Naive thymus-derived CD4-positive, alpha-beta T cell (primary cell): ENCODE measurements at regions not wholly inside any gene's neighbourhood (a gene's known extent, or its start where the extent isn't known, plus 50 kb on each side); places are given as distances from the start of the nearest gene placed in this dataset.

ENCODE experiments used
- ATAC-seq: fragments of 150-1000 bp; cut with Tn5 transposase; 2 replicates; pipeline ENCODE4 v1.10.0; 2021; ENCODE audit warnings: mild to moderate bottlenecking, moderate library complexity
- CTCF ChIA-PET: fragments of 350-600 bp; sonication (Branson Sonifier 250); formaldehyde crosslinking; loops from one replicate; lab custom pipeline; 2021; ENCODE audit warnings: antibody characterized with exemption; lab: Charles Lee
- POLR2A ChIA-PET: fragments of 350-600 bp; sonication (Branson Sonifier 250); formaldehyde crosslinking; loops from one replicate; lab custom pipeline; 2021; ENCODE audit warnings: antibody characterized with exemption, inconsistent platforms; lab: Charles Lee
- DNase-seq, 9 donors: peaks; one replicate each; pipeline versions ENCODE4 v3.0.0 to v3.0.0-alpha.2; 2020 to 2022; ENCODE audit warnings: mixed read lengths in 1 of 9
- H3K27ac ChIP-seq: one replicate; pipeline ENCODE4 v1.7.0; 2013; ENCODE audit warnings: mild to moderate bottlenecking, low read depth, low read length, moderate library complexity
- H3K27me3 ChIP-seq, 2 donors: one replicate each; pipeline ENCODE4 v1.7.0; 2013; ENCODE audit warnings: low read length in 2 of 2, mild to moderate bottlenecking in 2 of 2, moderate library complexity in 2 of 2; ENCODE audit not compliant: control insufficient read depth in 2 of 2, insufficient read depth in 2 of 2
- H3K36me3 ChIP-seq, 3 experiments: 1 replicate in 2 of 3; 2 replicates in 1 of 3; pipeline ENCODE4 v1.7.0; 2013; ENCODE audit warnings: low read length in 3 of 3, mild to moderate bottlenecking in 3 of 3, moderate library complexity in 1 of 3; ENCODE audit not compliant: insufficient read depth in 3 of 3, control insufficient read depth in 2 of 3
- H3K4me1 ChIP-seq, 2 donors: one replicate each; pipeline ENCODE4 v1.7.0; 2013; ENCODE audit warnings: low read length in 2 of 2, mild to moderate bottlenecking in 2 of 2, moderate library complexity in 1 of 2; ENCODE audit not compliant: control insufficient read depth in 2 of 2, insufficient read depth in 2 of 2
- H3K4me3 ChIP-seq: 2 replicates; pipeline ENCODE4 v1.7.0; 2013; ENCODE audit warnings: mild to moderate bottlenecking, low read length
- H3K9me3 ChIP-seq, 3 experiments: 1 replicate in 2 of 3; 2 replicates in 1 of 3; pipeline ENCODE4 v1.7.0; 2013; ENCODE audit warnings: low read length in 3 of 3; ENCODE audit not compliant: control insufficient read depth in 2 of 3
- H3K27ac Mint-ChIP-seq, 9 donors: one replicate each; pipeline ENCODE4 v1.8.0; 2020 to 2022; ENCODE audit warnings: mixed read lengths in 9 of 9, mild to moderate bottlenecking in 8 of 9, moderate library complexity in 5 of 9, inconsistent platforms in 2 of 9
- H3K27me3 Mint-ChIP-seq, 5 donors: one replicate each; pipeline ENCODE4 v1.8.0; 2021 to 2022; ENCODE audit warnings: mixed read lengths in 5 of 5, mild to moderate bottlenecking in 1 of 5
- H3K36me3 Mint-ChIP-seq, 5 donors: one replicate each; pipeline ENCODE4 v1.8.0; 2020 to 2022; ENCODE audit warnings: mixed read lengths in 5 of 5, mild to moderate bottlenecking in 3 of 5, inconsistent platforms in 1 of 5
- H3K4me1 Mint-ChIP-seq, 7 donors: one replicate each; pipeline ENCODE4 v1.8.0; 2020 to 2022; ENCODE audit warnings: mixed read lengths in 7 of 7, mild to moderate bottlenecking in 3 of 7, inconsistent platforms in 1 of 7
- H3K4me3 Mint-ChIP-seq, 10 donors: one replicate each; pipeline ENCODE4 v1.8.0; 2020 to 2022; ENCODE audit warnings: mild to moderate bottlenecking in 10 of 10, mixed read lengths in 10 of 10, moderate library complexity in 6 of 10, inconsistent platforms in 2 of 10
- H3K9me3 Mint-ChIP-seq, 11 donors: one replicate each; pipeline ENCODE4 v1.8.0; 2020 to 2022; ENCODE audit warnings: mixed read lengths in 11 of 11, mild to moderate bottlenecking in 4 of 11, inconsistent platforms in 1 of 11, moderate library complexity in 1 of 11
- intact Hi-C, 2 donors: fragments of 100-400 bp; cut with micrococcal nuclease; formaldehyde crosslinking; loops; one replicate each; pipeline ENCODE4 v1.15.1; 2023

DNA sequence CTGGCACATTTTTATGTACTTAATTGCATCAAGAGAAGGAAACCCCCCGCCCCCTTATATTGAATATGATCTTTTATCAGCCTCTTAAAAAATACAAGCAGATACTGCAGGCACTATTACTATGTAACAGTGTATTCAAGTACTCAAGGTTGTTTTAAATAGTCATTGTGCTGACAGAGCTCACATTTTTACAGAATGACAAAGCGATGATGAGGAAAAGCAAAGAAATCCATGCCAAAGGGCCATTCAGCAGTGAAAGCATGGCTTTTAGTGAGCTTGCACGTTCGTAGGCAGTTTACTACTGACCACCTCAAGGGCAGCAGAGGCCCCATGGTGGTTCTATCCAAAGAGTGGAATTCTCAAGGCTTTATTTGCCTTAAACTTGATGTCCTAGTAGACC lies 146.8 kb downstream of the RPS12 start:
- no peaks in the 10 kb centered on the region for H3K9me3 ChIP-seq
- no peak overlapping the region for H3K4me3 Mint-ChIP-seq
- H3K27me3 ChIP-seq: no peaks in the 10 kb centered on the region
- H3K36me3 Mint-ChIP-seq: peaks cover 0 to 8% (median 0%) of the 10 kb centered on the region in 5 donors
- no peak overlapping the region for H3K27ac ChIP-seq
- intact Hi-C loops: loop anchor here in 1 of 2 donors (5.0 kb wide), 2 partner anchors 294 to 429 kb away; no protein-coding TSS in a partner anchor
- peaks cover 34 to 57% (median 43%) of the 10 kb centered on the region in 5 donors for H3K27me3 Mint-ChIP-seq
- H3K36me3 ChIP-seq: no peaks in the 10 kb centered on the region
- H3K4me1 Mint-ChIP-seq: peaks cover 0 to 35% (median 0%) of the 10 kb centered on the region in 7 donors
- ChIA-PET POLR2A (no interaction called here), CTCF (no interaction called here)
- peaks cover 0 to 2% (median 0%) of the 10 kb centered on the region in 11 donors for H3K9me3 Mint-ChIP-seq
- H3K4me3 ChIP-seq: no peak overlapping the region
- no peak for DNase-seq
- no peak overlapping the region for H3K27ac Mint-ChIP-seq
- no peaks in the 10 kb centered on the region for H3K4me1 ChIP-seq
- no peak for ATAC-seq

DNA sequence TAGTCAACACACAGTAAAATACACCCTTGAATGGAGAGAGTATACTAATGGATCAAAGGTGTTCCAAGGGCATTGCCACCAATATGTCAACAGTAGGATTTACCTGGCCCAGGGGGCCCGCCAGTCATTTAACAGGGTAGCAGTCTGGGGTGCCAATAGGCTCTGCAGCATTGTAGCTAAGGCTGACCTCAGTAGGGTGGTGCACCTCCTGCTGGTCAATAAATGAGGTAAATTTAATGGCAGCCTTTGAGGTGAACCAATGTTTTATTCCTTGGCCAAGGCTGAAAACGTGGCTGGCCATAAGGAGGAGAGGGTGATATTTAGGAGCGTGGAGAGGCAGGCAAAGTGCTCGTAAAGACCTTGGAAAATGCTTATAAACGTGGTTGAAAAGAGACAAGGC lies 147.2 kb downstream of the RPS12 start:
- no peak for DNase-seq
- no peak overlapping the region for H3K27ac ChIP-seq
- Mint-ChIP-seq H3K27ac (no peak overlapping the region), H3K27me3 (peaks cover 31 to 52% (median 44%) of the 10 kb centered on the region in 5 donors), H3K4me3 (no peak overlapping the region), H3K9me3 (peaks cover 0 to 2% (median 0%) of the 10 kb centered on the region in 11 donors), H3K4me1 (peaks cover 0 to 35% (median 0%) of the 10 kb centered on the region in 7 donors), H3K36me3 (peaks cover 0 to 8% (median 0%) of the 10 kb centered on the region in 5 donors)
- intact Hi-C loops: loop anchor here (2.0 to 5.0 kb wide), 3 partner anchors 139 to 429 kb away; no protein-coding TSS in a partner anchor
- no peaks in the 10 kb centered on the region for H3K36me3 ChIP-seq
- H3K4me3 ChIP-seq: no peak overlapping the region
- H3K4me1 ChIP-seq: no peaks in the 10 kb centered on the region
- no peak for ATAC-seq
- no peaks in the 10 kb centered on the region for H3K9me3 ChIP-seq
- CTCF ChIA-PET: no interaction called here
- POLR2A ChIA-PET: no interaction called here
- no peaks in the 10 kb centered on the region for H3K27me3 ChIP-seq

DNA sequence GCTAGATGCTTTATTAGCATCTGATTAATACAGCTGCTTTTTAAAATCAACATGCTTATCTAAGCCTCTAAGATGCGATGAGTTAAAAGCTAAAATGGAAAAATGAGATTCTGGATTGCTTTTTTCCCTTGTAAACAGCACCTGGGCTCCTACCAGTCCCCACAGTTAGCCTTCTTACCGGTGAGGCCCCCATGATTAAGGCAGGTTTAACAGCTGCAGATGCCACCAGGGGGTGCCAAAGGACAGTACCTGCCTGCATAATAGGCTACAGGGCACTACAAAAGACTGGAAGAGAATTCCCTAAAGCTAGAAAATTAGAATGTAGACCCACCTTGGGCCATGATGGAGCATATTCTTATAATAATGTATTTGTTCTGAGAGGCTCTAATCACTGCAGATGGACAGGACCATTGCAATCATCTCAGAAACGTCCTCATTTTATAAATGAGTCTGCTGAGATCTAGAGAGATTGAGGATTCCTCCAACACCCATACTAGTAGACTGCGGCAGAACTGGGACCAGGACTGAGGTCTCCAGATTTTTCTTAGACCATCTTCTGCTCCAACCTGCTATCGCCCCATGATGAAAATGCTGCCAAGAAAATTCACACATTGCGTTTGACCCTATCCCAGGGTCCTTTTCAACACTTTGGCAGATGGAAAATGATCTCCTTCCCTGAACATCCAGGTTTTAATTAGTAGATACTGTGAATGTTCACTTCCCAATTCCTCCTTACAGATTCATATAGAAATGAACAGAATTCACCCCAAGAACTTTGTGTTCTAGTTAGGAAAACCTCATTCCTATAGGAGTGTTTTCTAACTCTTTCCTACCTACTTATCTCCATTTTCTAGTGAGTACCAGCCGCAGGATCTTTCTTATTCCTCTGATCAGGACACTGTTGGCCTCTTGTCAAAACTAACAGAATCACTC lies 148.8 kb downstream of the RPS12 start:
- POLR2A ChIA-PET: no interaction called here
- Histone ChIP-seq H3K4me1 (no peaks in the 10 kb centered on the region), H3K27ac (no peak overlapping the region), H3K4me3 (no peak overlapping the region), H3K27me3 (no peaks in the 10 kb centered on the region), H3K36me3 (no peaks in the 10 kb centered on the region), H3K9me3 (no peaks in the 10 kb centered on the region)
- DNase-seq (peak in 7 of 9 donors; percentile 6 to 64 (median 20)), ATAC-seq (peak; percentile 65)
- intact Hi-C loops: loop anchor here (1.0 to 5.0 kb wide), 7 partner anchors 77 to 549 kb away; no protein-coding TSS in a partner anchor
- Mint-ChIP-seq H3K27ac (no peak overlapping the region), H3K27me3 (peaks cover 20 to 49% (median 36%) of the 10 kb centered on the region in 5 donors), H3K36me3 (peaks cover 0 to 3% (median 0%) of the 10 kb centered on the region in 5 donors), H3K9me3 (peaks cover 0 to 2% (median 0%) of the 10 kb centered on the region in 11 donors), H3K4me3 (no peak overlapping the region), H3K4me1 (peaks cover 0 to 29% (median 0%) of the 10 kb centered on the region in 7 donors)
- CTCF ChIA-PET: interaction anchor here (0.7 to 1.1 kb wide), 2 partner anchors 15 to 140 kb away, joined by 3 to 5 read pairs; no protein-coding TSS in a partner anchor

DNA sequence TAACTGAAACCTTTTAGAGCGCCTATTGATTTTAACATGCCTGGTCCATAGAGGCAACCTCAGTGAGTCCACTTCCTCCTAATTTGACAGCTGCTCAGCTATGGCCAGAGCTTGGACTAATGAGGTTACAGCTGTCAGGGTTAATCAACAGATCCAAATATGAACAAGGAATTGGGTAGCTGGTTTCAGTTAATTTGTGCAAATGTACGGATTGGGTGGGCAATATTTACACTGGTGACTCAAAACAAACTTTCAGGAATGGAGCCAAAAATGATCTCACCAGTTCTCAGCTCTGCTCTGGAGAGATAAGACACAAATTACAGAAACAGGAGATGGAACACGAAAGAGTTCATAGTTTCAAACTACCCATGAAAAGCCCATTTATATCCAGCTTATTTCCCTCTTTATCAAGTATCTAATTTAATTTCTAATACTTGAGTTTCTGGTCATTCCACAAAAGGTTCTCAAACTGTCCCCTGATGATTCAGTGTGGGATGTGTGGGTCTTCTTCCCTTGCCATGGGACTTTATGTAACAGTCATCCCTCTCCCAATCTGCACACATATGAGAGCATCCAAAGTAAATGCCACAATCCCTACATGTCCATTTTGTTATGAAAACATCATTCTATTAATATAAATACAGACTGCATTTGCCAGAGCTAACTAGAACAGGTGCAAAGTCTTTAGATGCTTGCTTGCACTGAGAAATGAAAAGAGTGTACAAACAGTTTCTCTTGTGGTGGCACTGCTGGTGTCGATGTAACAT lies 149.9 kb downstream of the RPS12 start:
- no peak for DNase-seq
- Mint-ChIP-seq H3K27ac (no peak overlapping the region), H3K4me3 (no peak overlapping the region), H3K27me3 (peaks cover 17 to 39% (median 36%) of the 10 kb centered on the region in 5 donors), H3K4me1 (peaks cover 0 to 25% (median 0%) of the 10 kb centered on the region in 7 donors), H3K36me3 (no peaks in the 10 kb centered on the region), H3K9me3 (peaks cover 0 to 2% (median 0%) of the 10 kb centered on the region in 11 donors)
- H3K4me3 ChIP-seq: no peak overlapping the region
- H3K9me3 ChIP-seq: no peaks in the 10 kb centered on the region
- no peak for ATAC-seq
- no peak overlapping the region for H3K27ac ChIP-seq
- no peaks in the 10 kb centered on the region for H3K4me1 ChIP-seq
- CTCF ChIA-PET: interaction anchor here (0.6 kb wide), 1 partner anchor 62 kb away, joined by 3 read pairs; no protein-coding TSS in a partner anchor
- intact Hi-C loops: loop anchor here in 1 of 2 donors (5.0 kb wide), 2 partner anchors 297 to 432 kb away; no protein-coding TSS in a partner anchor
- no peaks in the 10 kb centered on the region for H3K36me3 ChIP-seq
- POLR2A ChIA-PET: no interaction called here
- no peaks in the 10 kb centered on the region for H3K27me3 ChIP-seq

DNA sequence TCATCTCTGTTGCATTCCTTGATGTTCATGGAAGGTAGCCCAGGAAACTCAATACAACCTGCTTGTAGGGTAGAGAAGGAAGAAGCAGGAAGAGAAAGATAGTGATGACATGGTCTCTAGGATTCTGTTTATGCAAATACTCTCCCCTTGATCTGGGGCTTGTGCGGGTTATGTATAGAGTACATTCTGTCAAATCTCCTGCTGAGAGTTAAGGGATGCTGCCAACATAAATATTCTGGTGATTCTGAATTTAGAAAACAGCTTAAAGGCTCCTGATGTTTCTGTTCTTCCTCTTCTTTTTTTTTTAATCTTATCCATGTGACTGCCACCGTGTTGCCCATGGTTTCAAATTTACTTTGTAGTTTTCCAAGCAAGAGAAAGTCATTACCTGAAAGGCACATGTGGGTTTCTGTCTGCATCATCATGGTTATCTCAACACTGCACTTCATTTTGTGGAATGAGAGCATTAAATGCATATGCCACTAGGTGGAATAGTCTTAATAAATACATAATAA lies 150.6 kb downstream of the RPS12 start:
- peaks cover 0 to 20% (median 0%) of the 10 kb centered on the region in 7 donors for H3K4me1 Mint-ChIP-seq
- ChIA-PET POLR2A (no interaction called here), CTCF (no interaction called here)
- H3K4me3 Mint-ChIP-seq: no peak overlapping the region
- H3K27me3 Mint-ChIP-seq: peaks cover 17 to 40% (median 37%) of the 10 kb centered on the region in 5 donors
- DNase-seq (no peak), ATAC-seq (no peak)
- peaks cover 0 to 2% (median 0%) of the 10 kb centered on the region in 11 donors for H3K9me3 Mint-ChIP-seq
- Histone ChIP-seq H3K27ac (no peak overlapping the region), H3K4me1 (no peaks in the 10 kb centered on the region), H3K36me3 (no peaks in the 10 kb centered on the region), H3K4me3 (no peak overlapping the region), H3K9me3 (no peaks in the 10 kb centered on the region), H3K27me3 (no peaks in the 10 kb centered on the region)
- intact Hi-C loops: loop anchor here in 1 of 2 donors (5.0 kb wide), 2 partner anchors 298 to 433 kb away; no protein-coding TSS in a partner anchor
- no peak overlapping the region for H3K27ac Mint-ChIP-seq
- no peaks in the 10 kb centered on the region for H3K36me3 Mint-ChIP-seq

DNA sequence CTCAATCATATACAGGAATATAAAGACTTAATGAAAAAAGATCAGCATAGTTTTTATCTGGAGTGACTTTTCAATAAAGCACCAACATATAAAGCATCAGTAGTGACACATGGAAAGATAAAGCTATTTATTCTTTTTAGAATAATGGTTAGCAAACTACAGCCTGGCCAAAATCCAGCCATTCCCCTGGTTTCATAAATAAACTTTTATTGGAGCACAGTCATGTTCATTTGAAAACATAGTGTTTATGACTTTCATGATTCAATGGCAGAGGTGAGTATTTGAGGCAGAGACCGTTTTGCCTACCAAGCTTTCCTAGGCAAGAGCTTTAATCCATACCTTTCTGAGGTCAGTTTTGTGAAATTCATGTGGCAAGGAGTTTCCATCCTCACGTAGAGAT lies 153.5 kb downstream of the RPS12 start:
- Mint-ChIP-seq H3K9me3 (peaks cover 0 to 4% (median 0%) of the 10 kb centered on the region in 11 donors), H3K27ac (no peak overlapping the region), H3K36me3 (no peaks in the 10 kb centered on the region), H3K4me1 (peaks cover 0 to 7% (median 0%) of the 10 kb centered on the region in 7 donors), H3K27me3 (peaks cover 0 to 43% (median 33%) of the 10 kb centered on the region in 5 donors), H3K4me3 (no peak overlapping the region)
- ChIA-PET CTCF (no interaction called here), POLR2A (no interaction called here)
- no peak for DNase-seq
- no peaks in the 10 kb centered on the region for H3K4me1 ChIP-seq
- H3K9me3 ChIP-seq: no peaks in the 10 kb centered on the region
- H3K27ac ChIP-seq: no peak overlapping the region
- no peak for ATAC-seq
- H3K36me3 ChIP-seq: no peaks in the 10 kb centered on the region
- no peak overlapping the region for H3K4me3 ChIP-seq
- intact Hi-C loops: no loop called here
- no peaks in the 10 kb centered on the region for H3K27me3 ChIP-seq
